ELF-1 (cell line): ENCODE measurements at regions not wholly inside any gene's neighbourhood (a gene's known extent, or its start where the extent isn't known, plus 50 kb on each side); places are given as distances from the start of the nearest gene placed in this dataset.
A peak's percentile ranks its signal among the peaks of the same experiment; 100 is the strongest.
"Not testable (repeated sequence)": the region's sequence is repeated elsewhere in the genome, so short reads cannot be mapped to it uniquely, and the experiment has no call there.

ENCODE experiments used
- DNase-seq: peaks from one replicate; pipeline ENCODE4 v3.0.0-alpha.2; 2016; ENCODE audit warnings: low read depth, low spot score

DNA sequence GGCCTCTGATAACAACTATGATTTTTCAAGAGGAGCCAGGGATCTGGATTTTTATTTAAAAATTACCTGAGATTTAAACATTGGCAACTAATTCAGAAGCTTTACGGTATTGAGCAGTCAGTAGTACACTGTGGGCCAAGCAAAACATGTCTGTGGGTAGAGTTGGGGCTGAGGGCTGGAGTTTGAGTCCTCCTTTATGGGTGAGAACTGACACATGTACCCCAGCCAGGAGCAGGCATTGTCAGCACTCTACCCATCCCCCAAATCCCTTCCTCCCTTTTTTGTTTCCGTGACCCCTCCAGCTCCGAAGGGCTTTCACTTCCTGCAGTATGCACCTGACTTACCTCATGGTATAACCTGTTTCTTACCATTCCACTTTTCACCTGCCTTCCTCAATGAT lies 131.4 kb downstream of the SNX5 start:
- DNase-seq, result no peak

DNA sequence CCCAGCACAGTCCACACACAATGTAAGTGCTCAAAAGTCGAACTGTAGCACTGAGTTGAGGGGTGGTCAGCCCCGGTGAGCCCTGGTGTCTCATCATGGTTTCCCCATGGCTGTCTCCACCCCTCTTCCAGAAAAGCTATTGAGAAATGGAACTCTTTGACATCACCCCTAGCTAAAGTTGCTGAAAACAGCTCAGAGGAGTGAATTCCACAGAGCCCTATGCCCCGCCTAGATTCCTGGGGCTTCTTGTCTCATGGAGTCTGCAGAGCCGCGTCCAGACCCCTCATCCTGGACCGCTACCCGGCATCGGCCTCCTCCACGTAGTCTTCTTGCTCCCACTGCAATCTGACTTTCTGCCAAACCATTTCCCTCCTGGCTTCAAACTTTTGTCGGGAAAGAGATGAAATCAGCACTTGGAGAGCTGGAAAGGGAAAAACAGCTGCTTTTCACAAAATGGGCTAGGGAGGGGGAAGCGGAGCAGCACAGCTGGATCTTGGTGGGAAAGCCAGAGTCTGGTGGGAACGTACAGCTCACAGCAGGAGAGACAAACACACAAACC lies 132.2 kb downstream of the SNX5 start:
- DNase-seq, result peak; percentile 65

DNA sequence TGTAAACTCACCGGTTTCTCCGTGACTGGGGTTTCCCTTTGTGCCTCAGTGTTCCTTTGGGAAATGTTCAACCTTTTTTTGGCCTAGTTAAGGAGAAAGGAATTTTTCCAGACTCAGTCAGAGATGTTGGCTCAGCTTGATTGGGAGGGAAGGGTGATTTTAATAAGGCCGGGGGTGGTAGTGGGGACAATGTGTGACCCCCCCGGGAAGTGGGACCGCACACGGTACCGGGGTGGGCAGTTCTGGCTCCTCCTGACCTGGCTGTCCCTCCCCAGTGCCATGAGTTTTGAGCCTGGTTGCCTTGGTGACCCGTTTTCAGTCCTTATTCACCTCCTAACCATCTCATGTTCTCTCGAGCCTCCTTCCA lies 132.7 kb downstream of the SNX5 start:
- no peak for DNase-seq

DNA sequence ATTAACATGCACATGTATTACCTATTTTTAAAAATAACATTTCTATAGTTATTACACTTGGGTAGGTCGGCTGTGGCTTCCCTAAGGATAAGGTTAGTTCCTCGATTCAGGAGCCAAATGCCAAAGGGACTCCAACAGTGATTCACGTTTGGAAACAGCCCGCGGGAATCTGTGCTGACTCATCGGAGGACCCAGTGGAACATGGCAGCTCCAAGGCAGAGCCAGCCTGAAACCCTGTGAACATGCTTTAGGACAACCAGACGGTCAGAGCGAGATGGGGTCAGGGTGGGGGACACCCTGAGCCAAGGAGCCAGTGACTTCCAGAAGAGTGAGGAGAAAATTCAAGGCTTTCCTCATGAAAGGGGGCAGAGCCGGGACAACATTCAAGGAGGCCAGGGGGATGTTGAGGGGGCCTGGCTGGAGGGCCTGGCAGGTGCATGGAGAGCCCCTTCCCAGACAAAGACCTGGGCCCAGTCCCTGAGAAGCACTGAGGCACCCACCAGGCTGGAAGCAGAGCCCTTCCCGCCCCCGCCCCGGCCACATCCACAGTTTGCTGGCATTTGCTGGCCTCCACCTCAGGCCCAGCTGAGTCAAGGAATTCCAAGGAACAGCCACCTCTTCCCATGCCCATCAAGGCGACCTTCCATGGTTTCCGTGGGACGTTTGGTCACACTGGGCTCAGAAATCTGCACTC lies 133.2 kb downstream of the SNX5 start:
- peak; percentile 67 for DNase-seq

DNA sequence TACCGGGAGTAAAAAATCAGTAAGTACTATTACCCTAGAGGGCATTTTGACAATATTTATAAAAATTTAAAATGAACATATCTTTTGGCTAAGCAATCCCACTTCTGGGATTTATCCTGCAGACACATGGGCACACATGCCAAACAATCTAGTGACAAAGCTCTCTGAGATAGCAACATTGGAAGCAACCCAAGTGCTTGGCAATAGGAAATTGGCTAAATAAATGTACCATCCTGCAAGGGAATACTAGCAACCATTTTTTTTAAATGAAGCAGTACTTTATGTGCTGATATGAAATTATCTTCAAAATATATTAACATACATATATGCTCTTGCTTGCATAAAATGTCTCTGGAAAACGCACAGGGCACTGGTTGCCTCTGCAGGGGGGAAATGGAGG lies 133.8 kb downstream of the SNX5 start:
- no peak for DNase-seq

DNA sequence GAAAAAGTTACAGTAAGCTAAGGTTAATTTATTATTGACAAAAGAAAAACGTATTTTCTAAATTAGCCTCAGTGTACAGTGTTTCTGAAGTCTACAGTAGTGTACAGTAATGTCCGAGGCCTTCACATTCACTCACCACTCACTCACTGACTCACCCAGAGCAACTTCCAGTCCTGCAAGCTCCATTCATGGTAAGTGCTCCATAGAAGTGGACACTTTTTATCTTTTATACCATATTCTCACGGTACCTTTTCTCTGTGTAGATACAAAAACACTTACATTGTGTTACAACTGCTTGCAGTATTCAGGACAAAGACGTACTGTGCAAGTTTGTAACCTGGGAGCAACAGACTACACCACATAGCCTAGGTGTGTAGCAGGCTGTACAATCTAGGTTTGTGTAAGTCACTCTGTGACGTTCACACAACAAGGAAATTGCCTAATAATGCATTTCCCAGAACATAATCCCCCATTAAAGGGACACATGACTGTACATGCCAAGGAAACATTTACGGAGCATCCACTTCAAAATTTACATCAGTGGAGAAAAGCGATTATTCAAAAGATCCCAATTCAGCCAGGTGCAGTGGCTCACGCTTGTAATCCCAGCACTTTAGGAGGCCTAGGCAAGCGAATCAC lies 133.4 kb downstream of the BANF2 start:
- no peak for DNase-seq

DNA sequence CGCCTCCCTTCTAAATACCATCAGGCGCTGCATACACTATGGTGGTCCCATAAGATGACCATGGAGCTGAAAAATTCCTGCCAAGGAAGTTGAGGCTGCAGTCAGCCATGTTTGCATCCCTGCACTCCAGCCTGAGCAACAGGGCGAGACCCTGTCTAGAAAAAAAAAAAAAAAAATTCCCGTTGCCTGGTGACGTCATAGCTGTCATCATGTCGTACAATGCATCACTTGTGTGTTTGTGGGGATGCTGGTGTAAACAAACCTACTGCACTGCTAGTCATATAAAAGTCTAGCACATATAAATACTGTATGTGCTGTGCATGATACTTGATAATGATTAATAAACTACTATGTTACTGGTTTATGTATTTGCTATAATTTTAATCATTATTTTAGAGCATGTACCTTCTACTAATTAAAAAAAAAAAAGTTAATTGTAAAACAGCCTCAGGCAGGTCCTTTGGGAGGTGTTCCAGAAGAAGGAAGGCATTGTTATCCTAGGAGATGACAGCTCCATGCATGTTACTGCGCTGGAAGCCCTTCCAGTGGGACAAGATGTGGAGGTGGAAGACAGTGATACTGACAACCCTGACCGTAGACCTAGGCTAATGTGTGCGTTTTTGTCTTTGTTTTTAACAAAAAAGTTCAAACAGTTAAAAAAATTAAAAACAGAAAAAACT lies 132.6 kb downstream of the BANF2 start:
- DNase-seq, result no peak

DNA sequence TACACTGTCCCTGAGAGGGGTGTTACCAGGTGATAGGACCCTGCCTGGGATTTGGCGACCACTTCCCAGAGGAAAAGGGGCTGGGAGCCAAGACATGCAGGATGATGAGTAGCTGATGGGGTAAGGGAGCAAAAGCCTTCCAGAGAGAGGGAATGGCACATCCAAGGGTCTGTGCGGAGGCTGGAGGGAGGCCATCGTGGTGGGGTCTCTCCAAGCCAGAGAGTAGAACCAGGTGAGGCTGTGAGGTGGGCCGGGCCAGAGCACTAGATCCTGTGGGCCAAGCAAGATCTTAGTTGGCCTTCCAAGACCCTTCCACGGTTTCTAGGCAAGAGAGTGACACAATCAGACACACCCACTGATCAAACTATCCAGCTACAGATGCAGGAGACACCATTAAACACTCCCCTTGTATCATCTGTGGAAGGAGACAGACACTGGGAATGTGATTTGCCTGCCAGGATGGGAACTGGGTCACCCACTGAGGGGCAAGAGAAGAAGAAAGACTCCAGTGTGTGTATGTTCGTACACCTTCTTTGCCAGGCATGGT lies 128.9 kb downstream of the BANF2 start:
- no peak for DNase-seq

DNA sequence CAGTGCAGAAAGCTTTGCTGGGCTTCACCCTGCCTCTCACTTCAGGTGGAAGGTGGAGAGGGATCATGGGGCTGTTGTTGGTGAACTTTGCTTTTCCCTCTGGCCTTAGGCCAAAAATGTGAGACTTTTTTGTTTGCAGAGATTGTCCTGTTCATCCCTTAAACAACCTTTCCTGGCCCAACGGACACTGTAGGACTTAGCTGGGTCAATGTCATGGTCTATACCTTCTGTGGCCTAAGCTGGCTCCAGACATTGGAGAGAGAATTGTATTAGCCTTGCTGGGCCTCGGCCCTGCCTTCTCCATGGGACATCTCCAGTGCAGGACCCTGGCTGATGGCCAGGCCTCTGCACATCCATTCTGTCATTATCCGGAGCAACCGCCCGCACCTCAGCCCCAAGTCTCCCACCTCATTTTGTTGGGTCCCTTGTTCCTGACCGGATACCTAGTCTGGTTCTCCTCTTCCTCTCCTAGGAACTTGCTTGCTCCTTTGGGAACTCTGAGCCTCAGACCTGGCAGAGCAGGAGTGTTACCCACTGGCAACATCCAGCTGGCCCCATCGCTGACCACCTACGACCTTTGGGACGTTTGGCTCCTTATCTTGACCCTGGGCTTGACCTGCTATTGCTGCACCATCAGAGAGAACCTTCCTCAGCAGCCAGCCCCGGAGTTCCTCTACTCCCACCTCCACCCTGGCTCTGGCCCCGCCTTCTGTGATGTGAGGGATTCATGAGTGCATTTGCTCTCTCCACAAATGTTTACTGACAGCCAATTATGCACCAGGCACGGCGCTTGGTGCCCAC lies 128.2 kb downstream of the BANF2 start:
- DNase-seq, result no peak

DNA sequence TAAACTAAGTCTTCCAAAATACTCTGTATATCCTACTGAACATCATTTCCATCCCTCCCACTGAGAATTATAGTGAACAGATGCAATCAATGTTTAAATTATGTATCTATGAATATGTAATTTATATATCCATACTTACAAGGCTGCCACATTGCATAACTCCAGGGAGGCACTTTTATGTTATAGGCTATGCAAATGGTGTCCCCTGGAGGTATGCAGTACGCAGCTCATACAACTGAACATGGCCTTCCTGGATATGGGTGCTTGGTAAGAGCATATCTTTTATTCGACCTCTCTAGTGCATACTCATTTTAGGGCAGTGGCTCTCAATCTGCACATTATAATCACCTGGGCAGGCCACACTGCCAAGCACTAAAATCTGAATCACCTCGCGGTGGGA lies 127.3 kb downstream of the BANF2 start:
- no peak for DNase-seq

DNA sequence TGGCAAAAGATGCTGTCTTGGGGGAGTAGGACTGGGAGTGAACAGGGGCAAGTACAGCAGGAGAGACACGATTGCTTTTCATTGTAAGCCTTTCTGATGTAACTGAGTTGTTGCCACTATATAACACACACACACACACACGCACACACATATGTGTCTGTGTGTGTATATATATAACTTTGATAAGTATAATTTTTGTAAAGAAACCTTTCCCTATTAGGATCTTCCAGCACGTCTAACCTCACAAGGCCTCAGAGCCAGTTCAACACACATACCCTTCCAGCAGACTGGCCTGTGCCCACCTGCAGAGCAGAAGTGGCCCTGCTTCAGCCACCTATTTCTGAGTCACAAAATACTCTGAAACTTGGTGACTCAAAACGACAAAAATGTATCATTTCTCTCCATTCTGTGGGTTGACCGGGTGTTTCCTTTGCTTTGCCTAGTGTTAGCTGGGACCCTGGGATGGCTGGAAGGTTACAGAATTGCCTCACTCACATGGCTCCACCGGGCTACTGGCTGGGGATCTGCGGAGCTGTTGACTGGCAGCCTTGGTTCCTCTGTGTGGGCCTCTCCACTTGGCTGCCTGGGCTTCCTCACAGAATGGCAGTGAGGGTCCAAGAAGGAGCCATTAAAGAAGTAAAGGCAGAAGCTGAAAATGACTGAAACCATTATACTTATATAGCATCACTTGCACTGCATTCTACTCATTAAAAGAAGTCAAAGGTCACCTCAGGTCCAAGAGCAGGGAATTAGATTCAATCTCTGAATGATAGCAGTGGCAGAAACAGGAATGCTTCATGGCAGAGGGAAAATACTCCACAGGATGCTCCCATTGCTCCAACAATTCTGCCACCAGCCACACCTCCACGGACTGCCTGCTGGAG lies 126.4 kb downstream of the BANF2 start:
- no peak for DNase-seq

DNA sequence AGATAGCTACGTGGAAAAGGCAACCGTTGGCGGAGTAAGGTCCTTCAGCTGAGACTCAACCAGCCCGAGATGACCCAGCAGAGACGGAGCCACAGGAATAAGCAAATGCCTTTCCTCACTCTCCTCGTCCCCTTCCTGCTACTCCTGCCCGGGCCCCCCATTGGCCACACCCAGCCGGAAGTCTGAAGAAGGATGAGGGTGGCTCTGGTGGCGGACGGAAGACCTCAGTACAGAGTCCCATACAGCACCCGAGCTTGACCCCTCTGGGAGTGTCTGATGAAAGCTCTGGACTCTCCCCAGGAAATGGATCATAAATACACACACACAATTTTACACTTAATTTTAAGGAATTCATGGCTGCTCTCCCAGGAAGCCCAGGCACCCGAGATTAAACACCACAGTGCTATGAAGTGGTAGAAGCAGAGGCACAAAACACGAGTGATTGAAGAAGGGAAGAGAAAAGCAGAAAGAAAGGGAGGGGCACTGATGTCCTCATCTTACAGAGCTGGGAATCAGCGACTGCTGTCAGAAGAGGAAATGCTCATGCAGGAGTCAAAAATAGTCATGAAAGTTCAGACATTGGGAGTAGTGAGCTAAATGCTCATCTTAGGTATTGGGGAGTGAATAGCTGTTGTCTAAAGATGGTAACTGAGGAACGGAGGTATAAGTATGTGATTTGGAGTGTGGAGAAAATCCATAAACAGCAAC lies 125.6 kb downstream of the BANF2 start:
- DNase-seq, result no peak

DNA sequence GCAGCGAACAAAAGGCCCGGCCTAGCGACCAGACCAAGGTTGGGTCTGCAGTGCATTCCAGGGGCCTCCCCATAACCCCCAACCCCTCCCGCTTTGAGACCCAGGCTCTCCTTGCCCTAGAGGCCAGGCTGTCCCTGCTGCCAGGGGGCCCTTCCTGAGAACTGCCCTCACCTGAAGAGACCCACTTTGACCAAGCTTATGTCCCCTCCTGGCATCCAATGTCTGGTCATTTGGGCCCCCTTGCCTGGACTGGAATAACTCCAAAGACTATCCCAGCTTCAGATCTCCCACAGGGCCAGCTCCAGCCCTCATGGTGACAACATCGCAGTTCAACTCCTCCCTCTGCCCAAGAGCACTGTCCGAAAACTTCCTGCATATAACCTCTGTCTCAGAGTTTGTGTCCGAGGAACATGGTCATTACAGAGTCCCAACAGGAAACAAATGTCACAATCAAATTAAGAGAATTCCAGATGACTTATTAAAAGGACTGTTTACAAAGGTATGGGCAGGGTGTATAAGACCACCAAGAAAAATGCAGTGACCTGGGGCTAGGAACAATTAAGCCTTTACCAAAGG lies 125.0 kb downstream of the BANF2 start:
- no peak for DNase-seq

DNA sequence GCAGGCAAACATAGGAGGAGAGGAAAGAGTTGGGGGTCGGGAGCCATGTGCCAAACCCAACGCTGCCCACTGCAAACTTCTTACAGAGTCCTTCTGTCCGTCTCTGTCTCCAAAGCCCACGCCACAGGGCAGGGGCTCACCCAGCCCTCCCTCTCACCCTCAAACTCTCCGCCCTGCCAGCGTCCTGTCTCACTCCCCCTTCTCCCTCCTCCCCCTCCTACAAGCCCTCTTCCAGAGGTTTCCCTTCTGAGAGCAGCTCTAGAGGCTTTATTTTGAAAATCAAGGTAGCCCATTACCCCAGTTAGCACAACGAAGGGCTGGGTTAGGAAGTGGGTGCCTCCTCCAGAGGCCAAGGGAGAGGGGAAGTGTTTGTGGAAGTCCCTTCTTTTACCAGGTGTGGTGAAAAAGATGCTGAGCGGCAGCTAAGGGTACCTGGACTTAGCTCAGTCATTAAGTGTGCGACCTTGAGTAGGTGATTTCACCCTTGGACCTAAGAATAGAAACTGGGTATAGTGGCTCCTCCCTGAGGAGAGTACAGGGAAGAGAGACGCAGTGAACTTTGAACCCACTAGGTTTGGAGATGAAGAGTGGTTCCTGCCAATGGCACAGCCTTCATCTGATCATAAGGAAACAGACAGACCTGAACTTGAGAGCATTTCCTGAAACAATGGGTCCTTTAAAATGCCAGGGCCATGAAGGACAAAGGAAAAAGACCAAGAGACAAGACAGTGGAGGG lies 123.8 kb downstream of the BANF2 start:
- DNase-seq, result no peak

DNA sequence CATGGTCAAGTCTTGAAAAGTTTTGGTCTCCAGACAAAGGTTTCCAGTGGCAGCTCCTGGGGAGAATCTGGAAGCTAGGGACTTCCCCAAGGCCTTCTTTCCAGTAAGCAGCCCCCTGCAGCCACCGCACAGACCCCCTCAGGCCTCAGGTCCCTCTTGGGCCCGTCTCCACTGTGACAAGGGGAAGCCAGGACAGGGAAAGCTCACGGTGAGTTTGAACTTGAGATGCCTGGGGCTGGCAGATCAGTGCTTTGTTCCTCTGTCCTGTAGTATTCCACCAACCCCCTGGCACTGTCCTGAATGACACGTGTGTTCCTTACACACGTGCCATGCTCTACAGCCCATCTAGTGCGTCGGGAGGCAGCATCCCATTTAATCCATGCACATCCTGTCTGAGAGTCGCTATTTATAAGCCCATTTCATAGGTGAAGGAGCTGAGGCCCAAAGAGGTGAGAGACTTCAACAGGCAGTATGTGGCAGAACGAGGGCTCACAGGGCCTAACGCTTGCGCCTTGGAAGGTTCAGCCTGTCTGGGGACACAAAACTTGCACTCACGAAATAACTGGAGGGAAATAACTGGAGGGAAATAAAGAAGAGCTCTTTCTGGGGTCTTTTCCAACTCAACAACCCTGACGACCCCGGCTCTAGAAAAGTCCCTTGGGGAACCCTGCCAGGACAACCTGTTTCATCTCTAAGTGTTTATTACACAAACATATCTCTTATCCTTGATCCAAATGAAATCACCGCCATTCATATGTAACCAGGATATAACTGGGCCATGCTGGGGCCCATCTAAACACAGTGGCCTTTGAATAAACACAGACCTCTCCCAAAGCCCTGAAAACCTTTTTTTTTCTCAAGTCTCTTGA lies 123.0 kb downstream of the BANF2 start:
- DNase-seq, result no peak

DNA sequence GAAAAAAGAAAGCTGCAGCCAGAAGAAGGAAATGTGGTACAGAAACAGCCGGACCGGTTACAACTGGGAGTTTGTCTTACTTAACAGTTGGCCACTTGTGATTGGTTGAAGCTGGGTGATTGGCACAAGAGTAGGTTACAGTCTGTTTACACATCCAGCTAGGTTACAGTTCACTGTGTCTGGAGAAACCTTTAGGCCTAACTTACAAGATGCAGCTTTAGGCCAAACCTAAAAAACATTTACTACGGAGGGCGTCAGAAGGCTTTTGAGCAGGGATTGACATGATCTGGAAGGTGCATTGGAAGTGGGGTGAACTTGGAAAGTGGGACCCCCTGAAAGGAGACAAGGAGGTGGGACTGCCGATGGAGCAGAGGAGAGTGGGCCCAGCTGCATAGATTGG lies 122.3 kb downstream of the BANF2 start:
- DNase-seq, result no peak

DNA sequence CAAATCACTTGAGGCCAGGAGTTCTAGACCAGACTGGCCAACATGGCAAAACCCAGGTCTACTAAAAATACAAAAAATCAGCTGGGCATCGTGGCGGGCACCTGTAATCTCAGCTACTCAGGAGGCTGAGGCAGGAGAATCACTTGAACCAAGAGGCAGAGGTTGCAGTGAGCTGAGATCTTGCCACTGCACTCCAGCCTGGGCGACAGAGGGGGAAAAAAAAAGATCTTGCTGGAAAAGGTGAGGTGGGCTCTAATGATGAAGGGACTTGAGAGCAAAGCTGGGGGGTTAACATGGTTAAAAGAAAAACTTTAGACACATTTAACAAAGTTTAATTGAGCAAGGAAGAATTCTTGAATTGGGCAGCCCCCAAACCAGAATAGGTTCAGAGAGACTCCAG lies 121.8 kb downstream of the BANF2 start:
- DNase-seq, result not testable (repeated sequence)
